AG10803 (cell line): ENCODE measurements at regions not wholly inside any gene's neighbourhood (a gene's known extent, or its start where the extent isn't known, plus 50 kb on each side); places are given as distances from the start of the nearest gene placed in this dataset.
"Not testable (repeated sequence)": the region's sequence is repeated elsewhere in the genome, so short reads cannot be mapped to it uniquely, and the experiment has no call there.

Experiments
- DNase-seq: peaks from one replicate; pipeline ENCODE4 v3.0.0; 2010; ENCODE audit warnings: low read depth
- H3K4me3 ChIP-seq: 2 replicates; pipeline ENCODE4 v1.5.1; 2011; ENCODE audit warnings: mild to moderate bottlenecking, low read length, control low read depth
- CTCF ChIP-seq: conservative IDR thresholded peaks from 2 replicates; pipeline ENCODE4 v1.5.1; 2011; ENCODE audit warnings: mild to moderate bottlenecking, low read length, control low read depth, inconsistent platforms

DNA sequence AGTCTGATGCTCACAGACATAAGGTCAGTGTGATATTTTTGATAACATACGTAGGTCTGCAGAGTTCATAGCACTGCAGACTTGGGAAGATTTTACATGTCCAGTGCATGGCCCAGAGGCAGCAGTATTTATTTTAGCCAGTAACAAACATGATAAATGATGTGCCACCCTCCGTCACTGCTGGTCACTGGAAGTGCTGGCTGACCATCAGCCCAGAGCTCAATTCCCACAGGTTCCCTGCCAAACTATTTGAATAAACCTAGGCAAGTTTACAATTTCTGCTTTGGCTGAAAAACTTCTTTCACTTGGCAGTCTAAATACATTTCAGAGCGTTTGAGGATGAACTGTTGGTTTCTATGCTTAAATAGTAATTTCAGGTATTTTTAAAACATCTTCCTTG is 135.5 kb upstream of the EDNRB start:
- DNase-seq: no peak
- no peak overlapping the region for H3K4me3 ChIP-seq
- no peak for TF ChIP-seq CTCF

GRCh38 chr13:78047151-78047550 is 128.5 kb upstream of the EDNRB start:
- no peak for TF ChIP-seq CTCF
- DNase-seq: no peak

DNA sequence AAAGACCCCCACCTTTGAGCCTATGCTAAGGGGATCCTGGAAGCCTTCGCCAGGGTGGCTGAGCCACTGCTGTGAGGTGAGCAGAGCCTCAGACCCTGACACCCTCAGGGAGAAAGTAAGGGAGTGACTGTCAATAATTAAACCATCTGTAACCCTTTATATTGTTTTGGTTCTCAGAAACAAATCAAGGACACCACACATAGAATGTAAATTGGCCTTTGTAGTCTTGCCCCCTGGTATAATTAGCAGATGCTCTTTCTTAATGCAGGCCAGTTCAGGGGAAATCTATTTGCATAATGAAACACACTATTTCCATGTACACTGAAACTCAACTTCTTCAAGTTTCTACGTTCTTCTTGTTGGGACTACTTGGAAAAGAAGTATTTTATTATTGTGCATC is 127.7 kb upstream of the EDNRB start:
- no peak overlapping the region for H3K4me3 ChIP-seq
- TF ChIP-seq CTCF: no peak
- DNase-seq: no peak

More at GRCh38 chr13:78047151-78047550, 128.5 kb upstream of the EDNRB start:
- H3K4me3 ChIP-seq: no peak overlapping the region

GRCh38 chr13:78045916-78046315 is 127.3 kb upstream of the EDNRB start:
- no peak for DNase-seq
- TF ChIP-seq CTCF: no peak

GRCh38 chr13:78041366-78041765 is 122.7 kb upstream of the EDNRB start:
- H3K4me3 ChIP-seq, DNase-seq: not testable (repeated sequence)

More at GRCh38 chr13:78045916-78046315, 127.3 kb upstream of the EDNRB start:
- no peak overlapping the region for H3K4me3 ChIP-seq

DNA sequence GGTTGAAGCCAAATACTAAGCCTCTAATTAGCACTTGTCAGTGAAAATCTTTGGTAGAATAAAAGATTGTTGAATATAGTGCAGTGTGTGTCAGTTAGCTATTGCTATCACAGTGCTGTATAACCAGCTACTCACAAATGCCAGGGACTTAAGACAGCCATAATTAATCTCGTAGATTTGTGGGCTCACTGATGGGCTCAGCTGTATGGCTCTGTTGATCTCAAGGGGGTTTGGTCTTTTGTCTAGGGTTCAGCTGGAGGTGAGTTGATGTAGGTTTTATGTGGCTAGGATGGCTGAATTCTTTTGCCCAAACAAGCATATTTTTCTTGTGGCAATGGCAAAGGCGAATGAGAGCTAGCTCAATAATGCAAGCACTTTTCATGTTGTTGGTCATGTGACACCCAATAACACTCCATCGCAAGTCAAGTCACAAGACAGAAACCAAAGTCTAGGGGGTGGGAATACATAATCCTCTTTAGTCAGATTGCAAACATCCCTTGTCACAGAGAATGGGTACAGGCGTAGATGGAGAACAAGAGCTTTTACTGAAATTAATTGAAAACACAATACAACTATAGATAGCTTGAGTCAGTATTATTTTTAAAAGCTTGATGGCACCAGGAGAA is 121.7 kb upstream of the EDNRB start:
- no peak for TF ChIP-seq CTCF
- H3K4me3 ChIP-seq: no peak overlapping the region
- DNase-seq: no peak

DNA sequence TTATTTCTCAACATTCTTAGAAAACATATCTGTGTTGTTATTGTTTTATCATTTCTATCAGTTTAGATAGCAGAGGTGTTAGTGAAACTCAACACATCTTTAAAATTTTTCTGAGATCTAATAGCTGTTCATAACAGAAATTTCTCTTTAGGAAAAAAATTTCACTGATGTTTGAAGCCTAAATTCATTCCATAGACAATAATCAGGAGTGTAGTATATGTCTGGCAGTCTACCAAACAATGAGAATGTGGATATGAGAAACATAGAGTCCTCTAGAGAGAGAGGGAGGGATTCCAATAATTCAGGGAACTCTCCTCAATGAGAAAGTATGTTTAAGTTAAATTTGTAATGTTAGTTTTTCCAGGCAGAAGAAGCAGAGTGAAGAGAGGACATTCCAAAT is 118.2 kb upstream of the EDNRB start:
- no peak for DNase-seq
- no peak overlapping the region for H3K4me3 ChIP-seq
- no peak for TF ChIP-seq CTCF

- TF ChIP-seq CTCF: no peak
- no peak overlapping the region for H3K4me3 ChIP-seq
- DNase-seq: no peak
Measured at GRCh38 chr13:78035500-78035899, 116.9 kb upstream of the EDNRB start.
